Activated T-cell treated with anti-CD3 and anti-CD28 coated beads, Interleukin-2, amount 50 U/mL, for 72 hours (primary cell): ENCODE measurements at regions not wholly inside any gene's neighbourhood (a gene's known extent, or its start where the extent isn't known, plus 50 kb on each side); places are given as distances from the start of the nearest gene placed in this dataset.
"Not testable (repeated sequence)": the region's sequence is repeated elsewhere in the genome, so short reads cannot be mapped to it uniquely, and the experiment has no call there.

Source experiments
- ATAC-seq, 2 donors: fragments of 150-1000 bp; cut with Tn5 transposase; replicated peaks in 1 of 2; 2 replicates each; pipeline ENCODE4 v1.10.0; 2021; ENCODE audit warnings: moderate library complexity in 2 of 2, mild to moderate bottlenecking in 1 of 2
- DNase-seq, 2 donors: peaks; one replicate each; pipeline ENCODE4 v3.0.0; 2021 to 2022; ENCODE audit warnings: mixed read lengths in 1 of 2
- H3K27ac Mint-ChIP-seq: one replicate; pipeline ENCODE4 v1.8.0; 2022; ENCODE audit warnings: mild to moderate bottlenecking, moderate library complexity, mixed read lengths
- H3K27me3 Mint-ChIP-seq: one replicate; pipeline ENCODE4 v1.8.0; 2022; ENCODE audit warnings: low read depth, mixed read lengths
- H3K36me3 Mint-ChIP-seq, 2 donors: one replicate each; pipeline ENCODE4 v1.8.0; 2022; ENCODE audit warnings: mixed read lengths in 2 of 2, mild to moderate bottlenecking in 1 of 2; ENCODE audit not compliant: insufficient read depth in 2 of 2
- H3K4me1 Mint-ChIP-seq: one replicate; pipeline ENCODE4 v1.8.0; 2022; ENCODE audit warnings: low read depth, mixed read lengths
- H3K4me3 Mint-ChIP-seq, 2 donors: one replicate each; pipeline ENCODE4 v1.8.0; 2022; ENCODE audit warnings: mild to moderate bottlenecking in 2 of 2, mixed read lengths in 2 of 2, moderate library complexity in 2 of 2
- H3K9me3 Mint-ChIP-seq, 2 donors: one replicate each; pipeline ENCODE4 v1.8.0; 2022; ENCODE audit warnings: mixed read lengths in 2 of 2

GRCh38 chr2:7752291-7752690, 835.1 kb downstream of the RNF144A start:
- DNase-seq (no peak), ATAC-seq (no peak)
- Mint-ChIP-seq H3K27ac (no peak overlapping the region), H3K4me3 (no peak overlapping the region), H3K27me3 (no peaks in the 10 kb centered on the region), H3K36me3 (peaks cover 30 to 51% of the 10 kb centered on the region in 2 donors), H3K9me3 (peaks cover 13 to 17% of the 10 kb centered on the region in 2 donors), H3K4me1 (peaks cover 16% of the 10 kb centered on the region)

GRCh38 chr2:7753777-7754176, 836.6 kb downstream of the RNF144A start:
- Mint-ChIP-seq H3K27me3 (no peaks in the 10 kb centered on the region), H3K27ac (no peak overlapping the region), H3K9me3 (peaks cover 16% of the 10 kb centered on the region in 2 donors), H3K36me3 (peaks cover 30 to 53% of the 10 kb centered on the region in 2 donors), H3K4me1 (peaks cover 22% of the 10 kb centered on the region), H3K4me3 (no peak overlapping the region)
- no peak for ATAC-seq
- no peak for DNase-seq

GRCh38 chr2:7755879-7756278, 838.7 kb downstream of the RNF144A start:
- Mint-ChIP-seq H3K4me1 (peaks cover 16% of the 10 kb centered on the region), H3K27me3 (no peaks in the 10 kb centered on the region), H3K27ac (no peak overlapping the region), H3K4me3 (no peak overlapping the region), H3K9me3 (peaks cover 16 to 18% of the 10 kb centered on the region in 2 donors), H3K36me3 (peaks cover 33 to 49% of the 10 kb centered on the region in 2 donors)
- DNase-seq (no peak), ATAC-seq (no peak)

GRCh38 chr2:7758073-7758759, 841.0 kb downstream of the RNF144A start:
- peaks cover 15 to 21% of the 10 kb centered on the region in 2 donors for H3K9me3 Mint-ChIP-seq

GRCh38 chr2:7759898-7760297, 842.7 kb downstream of the RNF144A start:
- no peak overlapping the region for H3K4me3 Mint-ChIP-seq
- H3K27ac Mint-ChIP-seq: no peak overlapping the region
- ATAC-seq (no peak), DNase-seq (no peak)
- peaks cover 17 to 25% of the 10 kb centered on the region in 2 donors for H3K9me3 Mint-ChIP-seq
- peaks cover 16% of the 10 kb centered on the region for H3K4me1 Mint-ChIP-seq
- peaks cover 37 to 54% of the 10 kb centered on the region in 2 donors for H3K36me3 Mint-ChIP-seq
- no peaks in the 10 kb centered on the region for H3K27me3 Mint-ChIP-seq

More at GRCh38 chr2:7758073-7758759, 841.0 kb downstream of the RNF144A start:
- Mint-ChIP-seq H3K27me3 (no peaks in the 10 kb centered on the region), H3K27ac (peak overlapping the region; percentile 64), H3K36me3 (peaks cover 38 to 54% of the 10 kb centered on the region in 2 donors), H3K4me1 (peaks cover 16% of the 10 kb centered on the region), H3K4me3 (peak overlapping the region; percentile 44 to 50)
- DNase-seq (no peak), ATAC-seq (peak; percentile 93 to 94)

- H3K36me3 Mint-ChIP-seq: peaks cover 27 to 31% of the 10 kb centered on the region in 2 donors
- H3K4me1 Mint-ChIP-seq: peaks cover 13% of the 10 kb centered on the region
- H3K4me3 Mint-ChIP-seq, DNase-seq, ATAC-seq, H3K27me3 Mint-ChIP-seq, H3K27ac Mint-ChIP-seq: not testable (repeated sequence)
- peaks cover 9 to 16% of the 10 kb centered on the region in 2 donors for H3K9me3 Mint-ChIP-seq
Measured at GRCh38 chr2:7763418-7763817, 846.2 kb downstream of the RNF144A start.

GRCh38 chr2:7765236-7765635, 848.0 kb downstream of the RNF144A start:
- no peak for ATAC-seq
- peaks cover 30 to 44% of the 10 kb centered on the region in 2 donors for H3K36me3 Mint-ChIP-seq
- no peak overlapping the region for H3K4me3 Mint-ChIP-seq
- peaks cover 11% of the 10 kb centered on the region for H3K4me1 Mint-ChIP-seq
- no peaks in the 10 kb centered on the region for H3K27me3 Mint-ChIP-seq
- H3K27ac Mint-ChIP-seq: no peak overlapping the region
- DNase-seq: no peak
- peaks cover 13 to 16% of the 10 kb centered on the region in 2 donors for H3K9me3 Mint-ChIP-seq

- Mint-ChIP-seq H3K4me3 (peak overlapping the region in 1 of 2 donors; percentile 48), H3K27ac (no peak overlapping the region), H3K4me1 (peaks cover 16% of the 10 kb centered on the region), H3K36me3 (peaks cover 29 to 44% of the 10 kb centered on the region in 2 donors), H3K9me3 (peaks cover 13 to 16% of the 10 kb centered on the region in 2 donors), H3K27me3 (no peaks in the 10 kb centered on the region)
- DNase-seq: peak in 1 of 2 donors; percentile 39
- peak; percentile 55 to 79 for ATAC-seq
Measured at GRCh38 chr2:7766088-7766722, 849.0 kb downstream of the RNF144A start.

- H3K4me1 Mint-ChIP-seq: peaks cover 16% of the 10 kb centered on the region
- no peaks in the 10 kb centered on the region for H3K27me3 Mint-ChIP-seq
- no peak overlapping the region for H3K4me3 Mint-ChIP-seq
- no peak overlapping the region for H3K27ac Mint-ChIP-seq
- DNase-seq: no peak
- peaks cover 28 to 44% of the 10 kb centered on the region in 2 donors for H3K36me3 Mint-ChIP-seq
- ATAC-seq: no peak
- H3K9me3 Mint-ChIP-seq: peaks cover 13 to 16% of the 10 kb centered on the region in 2 donors
Measured at GRCh38 chr2:7766978-7767565, 849.9 kb downstream of the RNF144A start.

- no peak overlapping the region for H3K4me3 Mint-ChIP-seq
- peaks cover 9 to 13% of the 10 kb centered on the region in 2 donors for H3K9me3 Mint-ChIP-seq
- peaks cover 24 to 37% of the 10 kb centered on the region in 2 donors for H3K36me3 Mint-ChIP-seq
- DNase-seq (no peak), ATAC-seq (no peak)
- H3K4me1 Mint-ChIP-seq: peaks cover 24% of the 10 kb centered on the region
- no peaks in the 10 kb centered on the region for H3K27me3 Mint-ChIP-seq
- H3K27ac Mint-ChIP-seq: no peak overlapping the region
Measured at GRCh38 chr2:7767902-7768301, 850.7 kb downstream of the RNF144A start.

- Mint-ChIP-seq H3K27me3 (no peaks in the 10 kb centered on the region), H3K27ac (no peak overlapping the region), H3K9me3 (peaks cover 2 to 4% of the 10 kb centered on the region in 2 donors), H3K4me3 (no peak overlapping the region), H3K4me1 (peaks cover 52% of the 10 kb centered on the region), H3K36me3 (peaks cover 10 to 18% of the 10 kb centered on the region in 2 donors)
- DNase-seq (no peak), ATAC-seq (no peak)
Measured at GRCh38 chr2:7771781-7772180, 854.6 kb downstream of the RNF144A start.

- DNase-seq (peak; percentile 58 to 59), ATAC-seq (peak; percentile 67 to 75)
- peak overlapping the region; percentile 95 for H3K27ac Mint-ChIP-seq
- no peaks in the 10 kb centered on the region for H3K27me3 Mint-ChIP-seq
- peaks cover 12 to 17% of the 10 kb centered on the region in 2 donors for H3K36me3 Mint-ChIP-seq
- H3K9me3 Mint-ChIP-seq: peaks cover 2 to 4% of the 10 kb centered on the region in 2 donors
- H3K4me1 Mint-ChIP-seq: peaks cover 65% of the 10 kb centered on the region
- H3K4me3 Mint-ChIP-seq: peak overlapping the region; percentile 55 to 59
Measured at GRCh38 chr2:7773362-7774360, 856.4 kb downstream of the RNF144A start.
